ENCODE measurements at regions not wholly inside any gene's neighbourhood (a gene's known extent, or its start where the extent isn't known, plus 50 kb on each side); places are given as distances from the start of the nearest gene placed in this dataset.

DNA sequence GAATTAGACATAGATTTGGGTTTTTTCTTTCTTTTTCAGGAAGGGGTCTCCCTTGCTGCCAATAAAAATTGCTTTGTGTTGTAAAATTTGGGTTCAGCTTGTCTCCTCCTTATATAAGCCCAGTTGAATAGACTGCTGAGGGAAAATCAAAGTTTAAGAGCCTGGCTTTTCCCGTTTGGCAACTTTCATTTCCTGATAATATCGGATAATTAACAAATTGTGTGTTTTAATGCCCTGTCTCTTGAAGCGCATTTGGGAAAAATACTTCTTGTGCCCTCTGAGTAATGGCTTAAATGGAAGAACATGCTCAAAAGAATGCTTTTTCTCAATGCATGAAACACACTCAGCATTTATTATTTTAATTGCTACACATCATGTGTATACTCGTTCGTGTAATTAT is 198.0 kb upstream of the DCN start:
- Histone ChIP-seq H3K36me3 (replicated peaks; ENCODE audit: insufficient read depth, low read length) (no peaks in the 10 kb centered on the region), H2AFZ (ENCODE audit: low read length) (no peak overlapping the region), H4K20me1 (ENCODE audit: insufficient read depth, low read length) (no peaks in the 10 kb centered on the region), H3K4me2 (ENCODE audit: low read depth, low read length) (no peak overlapping the region), H3K4me1 (ENCODE audit: low read length) (no peaks in the 10 kb centered on the region), H3K9ac (ENCODE audit: low read length) (no peak overlapping the region), H3K27ac (ENCODE audit: low read length) (no peak overlapping the region), H3F3A (ENCODE audit: insufficient read depth, low read length) (no peaks in the 10 kb centered on the region), H3K9me2 (replicated peaks; ENCODE audit: insufficient read depth, low read length) (no peaks in the 10 kb centered on the region), H3K9me3 (replicated peaks; ENCODE audit: insufficient read depth, low read length) (no peaks in the 10 kb centered on the region), H3K79me2 (ENCODE audit: low read length) (no peaks in the 10 kb centered on the region), H3K4me3 (ENCODE audit: low read length) (no peak overlapping the region), H3K27me3 (replicated peaks; ENCODE audit: insufficient read depth, low read length) (no peaks in the 10 kb centered on the region)
- no peak for TF ChIP-seq EZH2phosphoT487 (IDR thresholded peaks at IDR 0.05; ENCODE audit: low read length)
- no peak for TF ChIP-seq EZH2 (optimal IDR thresholded peaks at IDR 0.05; ENCODE audit: low read depth, low read length)
- TF ChIP-seq, protein P1, sequence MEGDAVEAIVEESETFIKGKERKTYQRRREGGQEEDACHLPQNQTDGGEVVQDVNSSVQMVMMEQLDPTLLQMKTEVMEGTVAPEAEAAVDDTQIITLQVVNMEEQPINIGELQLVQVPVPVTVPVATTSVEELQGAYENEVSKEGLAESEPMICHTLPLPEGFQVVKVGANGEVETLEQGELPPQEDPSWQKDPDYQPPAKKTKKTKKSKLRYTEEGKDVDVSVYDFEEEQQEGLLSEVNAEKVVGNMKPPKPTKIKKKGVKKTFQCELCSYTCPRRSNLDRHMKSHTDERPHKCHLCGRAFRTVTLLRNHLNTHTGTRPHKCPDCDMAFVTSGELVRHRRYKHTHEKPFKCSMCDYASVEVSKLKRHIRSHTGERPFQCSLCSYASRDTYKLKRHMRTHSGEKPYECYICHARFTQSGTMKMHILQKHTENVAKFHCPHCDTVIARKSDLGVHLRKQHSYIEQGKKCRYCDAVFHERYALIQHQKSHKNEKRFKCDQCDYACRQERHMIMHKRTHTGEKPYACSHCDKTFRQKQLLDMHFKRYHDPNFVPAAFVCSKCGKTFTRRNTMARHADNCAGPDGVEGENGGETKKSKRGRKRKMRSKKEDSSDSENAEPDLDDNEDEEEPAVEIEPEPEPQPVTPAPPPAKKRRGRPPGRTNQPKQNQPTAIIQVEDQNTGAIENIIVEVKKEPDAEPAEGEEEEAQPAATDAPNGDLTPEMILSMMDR (IDR thresholded peaks at IDR 0.05; ENCODE audit: low read length): no peak
- DNase-seq: no peak

DNA sequence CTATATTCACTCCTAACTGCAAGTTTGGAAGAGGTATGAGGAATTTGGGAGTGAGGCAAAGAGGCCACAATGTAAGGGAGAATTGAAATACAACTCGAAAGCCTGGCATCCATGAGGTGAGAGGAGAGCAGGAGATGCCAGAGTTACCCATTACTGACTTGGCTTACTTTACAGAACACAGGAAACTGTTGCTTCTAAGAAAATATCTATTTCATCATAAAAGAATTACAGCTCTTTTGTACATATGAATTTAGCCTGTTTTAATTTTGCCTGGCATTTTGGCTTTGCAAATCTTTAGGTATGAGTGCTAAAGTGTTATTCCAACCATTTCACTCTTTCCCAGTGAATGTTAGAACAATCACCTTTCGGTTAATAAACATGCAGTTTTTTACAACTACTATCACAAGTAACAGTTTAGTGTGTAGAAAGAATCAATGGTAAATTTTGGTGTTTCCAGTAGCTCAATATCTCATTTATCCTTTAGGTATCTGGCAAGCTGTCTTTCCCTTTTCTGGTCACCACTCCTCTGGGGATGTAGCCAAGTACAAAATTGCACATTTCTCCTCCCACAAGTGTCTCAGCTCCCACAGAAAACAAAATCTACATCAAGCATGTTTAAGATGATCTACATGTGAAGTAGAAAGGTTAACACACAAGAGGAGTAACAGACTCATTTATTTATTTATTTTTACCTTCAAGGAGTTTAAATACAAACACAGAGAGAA is 196.6 kb upstream of the DCN start:
- H3K4me1 ChIP-seq (ENCODE audit: low read length): no peaks in the 10 kb centered on the region
- no peak for DNase-seq
- no peaks in the 10 kb centered on the region for H3K27me3 ChIP-seq (replicated peaks; ENCODE audit: insufficient read depth, low read length)
- no peak overlapping the region for H3K27ac ChIP-seq (ENCODE audit: low read length)
- H3F3A ChIP-seq (ENCODE audit: insufficient read depth, low read length): no peaks in the 10 kb centered on the region
- H3K9ac ChIP-seq (ENCODE audit: low read length): no peak overlapping the region
- no peak overlapping the region for H3K4me3 ChIP-seq (ENCODE audit: low read length)
- no peak for TF ChIP-seq EZH2phosphoT487 (IDR thresholded peaks at IDR 0.05; ENCODE audit: low read length)
- TF ChIP-seq, protein P1 (IDR thresholded peaks at IDR 0.05; ENCODE audit: low read length): no peak
- no peak overlapping the region for H2AFZ ChIP-seq (ENCODE audit: low read length)
- H3K9me3 ChIP-seq (replicated peaks; ENCODE audit: insufficient read depth, low read length): no peaks in the 10 kb centered on the region
- no peaks in the 10 kb centered on the region for H3K9me2 ChIP-seq (replicated peaks; ENCODE audit: insufficient read depth, low read length)
- no peak overlapping the region for H3K4me2 ChIP-seq (ENCODE audit: low read depth, low read length)
- no peaks in the 10 kb centered on the region for H3K79me2 ChIP-seq (ENCODE audit: low read length)
- H3K36me3 ChIP-seq (replicated peaks; ENCODE audit: insufficient read depth, low read length): no peaks in the 10 kb centered on the region
- no peaks in the 10 kb centered on the region for H4K20me1 ChIP-seq (ENCODE audit: insufficient read depth, low read length)

GRCh38 chr12:91377436-91377835 is 194.8 kb upstream of the DCN start:
- H3K27me3 ChIP-seq (replicated peaks; ENCODE audit: insufficient read depth, low read length): no peaks in the 10 kb centered on the region

DNA sequence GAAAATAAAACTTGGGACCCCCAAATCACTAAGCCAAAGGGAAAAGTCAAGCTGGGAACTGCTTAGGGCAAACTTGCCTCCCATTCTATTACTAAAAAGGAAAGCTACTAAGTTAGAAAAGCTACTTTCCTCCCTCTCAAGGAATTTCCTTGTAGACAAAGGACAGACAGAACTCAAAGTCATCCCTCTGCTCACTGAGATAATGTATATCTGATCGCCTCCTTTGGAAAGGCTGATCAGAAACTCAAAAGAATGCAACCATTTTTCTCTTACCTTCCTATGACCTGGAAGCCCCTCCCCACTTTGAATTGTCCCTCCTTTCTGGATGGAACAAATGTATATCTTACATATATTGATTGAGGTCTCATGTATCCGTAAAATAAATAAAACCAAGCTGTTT is 190.5 kb upstream of the DCN start:
- Histone ChIP-seq H2AFZ (ENCODE audit: low read length) (no peak overlapping the region), H3K4me2 (ENCODE audit: low read depth, low read length) (no peak overlapping the region), H3K4me3 (ENCODE audit: low read length) (no peak overlapping the region), H3K9me3 (replicated peaks; ENCODE audit: insufficient read depth, low read length) (no peaks in the 10 kb centered on the region), H3K79me2 (ENCODE audit: low read length) (no peaks in the 10 kb centered on the region), H3K27ac (ENCODE audit: low read length) (no peak overlapping the region), H4K20me1 (ENCODE audit: insufficient read depth, low read length) (no peaks in the 10 kb centered on the region), H3F3A (ENCODE audit: insufficient read depth, low read length) (no peaks in the 10 kb centered on the region), H3K9me2 (replicated peaks; ENCODE audit: insufficient read depth, low read length) (no peaks in the 10 kb centered on the region), H3K27me3 (replicated peaks; ENCODE audit: insufficient read depth, low read length) (no peaks in the 10 kb centered on the region), H3K9ac (ENCODE audit: low read length) (no peak overlapping the region), H3K36me3 (replicated peaks; ENCODE audit: insufficient read depth, low read length) (no peaks in the 10 kb centered on the region), H3K4me1 (ENCODE audit: low read length) (no peaks in the 10 kb centered on the region)
- TF ChIP-seq EZH2phosphoT487 (IDR thresholded peaks at IDR 0.05; ENCODE audit: low read length): no peak
- no peak for TF ChIP-seq EZH2 (optimal IDR thresholded peaks at IDR 0.05; ENCODE audit: low read depth, low read length)
- TF ChIP-seq, protein P1 (IDR thresholded peaks at IDR 0.05; ENCODE audit: low read length): no peak
- DNase-seq: no peak

More at GRCh38 chr12:91377436-91377835, 194.8 kb upstream of the DCN start:
- no peaks in the 10 kb centered on the region for H3K79me2 ChIP-seq (ENCODE audit: low read length)
- H3K4me2 ChIP-seq (ENCODE audit: low read depth, low read length): no peak overlapping the region
- no peak for DNase-seq
- H3K9me2 ChIP-seq (replicated peaks; ENCODE audit: insufficient read depth, low read length): no peaks in the 10 kb centered on the region
- no peaks in the 10 kb centered on the region for H3K9me3 ChIP-seq (replicated peaks; ENCODE audit: insufficient read depth, low read length)
- no peak overlapping the region for H2AFZ ChIP-seq (ENCODE audit: low read length)
- no peak overlapping the region for H3K4me3 ChIP-seq (ENCODE audit: low read length)
- TF ChIP-seq EZH2 (optimal IDR thresholded peaks at IDR 0.05; ENCODE audit: low read depth, low read length): no peak
- no peak overlapping the region for H3K9ac ChIP-seq (ENCODE audit: low read length)
- no peaks in the 10 kb centered on the region for H4K20me1 ChIP-seq (ENCODE audit: insufficient read depth, low read length)
- no peak overlapping the region for H3K27ac ChIP-seq (ENCODE audit: low read length)
- H3K4me1 ChIP-seq (ENCODE audit: low read length): no peaks in the 10 kb centered on the region
- H3F3A ChIP-seq (ENCODE audit: insufficient read depth, low read length): no peaks in the 10 kb centered on the region
- H3K36me3 ChIP-seq (replicated peaks; ENCODE audit: insufficient read depth, low read length): no peaks in the 10 kb centered on the region
